CD4-positive, alpha-beta T cell treated with Interleukin-21 for 1 hour (primary cell): ENCODE measurements at regions not wholly inside any gene's neighbourhood (a gene's known extent, or its start where the extent isn't known, plus 50 kb on each side); places are given as distances from the start of the nearest gene placed in this dataset.

Source experiments
- DNase-seq: peaks from one replicate; pipeline ENCODE4 v3.0.0-alpha.2; 2020

DNA sequence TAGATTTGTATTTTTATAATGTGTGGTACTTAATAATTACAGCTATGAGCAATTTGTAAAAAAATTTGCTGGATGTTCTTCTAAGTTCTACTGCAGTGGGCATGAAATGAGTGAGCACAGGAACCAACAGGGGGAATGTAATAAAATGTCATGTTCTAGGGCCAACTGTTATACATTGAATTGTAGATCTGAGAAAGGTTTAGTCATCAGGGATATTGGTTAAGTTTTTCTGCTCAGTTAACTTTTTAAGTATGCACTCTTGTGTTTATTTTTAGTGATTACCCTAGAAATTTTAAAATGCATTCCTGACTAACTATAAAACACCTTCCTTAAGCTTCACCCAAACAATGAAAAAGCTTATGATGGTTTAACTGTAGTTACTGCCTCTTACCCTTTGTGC is 101.8 kb downstream of the CAND1 start:
- no peak for DNase-seq

- DNase-seq = no peak
These were observed 107.9 kb downstream of the CAND1 start for GRCh38 chr12:67377021-67377420.

DNA sequence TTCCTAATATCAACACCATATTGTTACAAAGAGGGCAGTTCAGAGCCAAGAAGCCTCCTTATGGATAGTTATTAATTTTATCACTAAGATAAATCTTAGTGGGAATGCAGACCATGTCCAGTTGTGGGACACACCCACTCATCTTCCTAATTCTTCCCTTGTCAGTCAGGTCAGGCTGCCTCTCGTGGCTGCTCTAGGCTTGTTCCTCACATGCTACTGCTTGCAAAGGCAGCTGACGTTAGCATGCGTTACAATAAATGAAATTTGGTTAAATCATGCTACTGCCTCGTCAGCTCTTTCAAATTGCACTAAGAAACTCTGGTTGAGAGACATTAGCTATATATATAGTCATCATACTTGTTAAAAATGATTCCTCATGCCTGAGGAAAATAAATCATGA is 108.4 kb downstream of the CAND1 start:
- DNase-seq = no peak

DNA sequence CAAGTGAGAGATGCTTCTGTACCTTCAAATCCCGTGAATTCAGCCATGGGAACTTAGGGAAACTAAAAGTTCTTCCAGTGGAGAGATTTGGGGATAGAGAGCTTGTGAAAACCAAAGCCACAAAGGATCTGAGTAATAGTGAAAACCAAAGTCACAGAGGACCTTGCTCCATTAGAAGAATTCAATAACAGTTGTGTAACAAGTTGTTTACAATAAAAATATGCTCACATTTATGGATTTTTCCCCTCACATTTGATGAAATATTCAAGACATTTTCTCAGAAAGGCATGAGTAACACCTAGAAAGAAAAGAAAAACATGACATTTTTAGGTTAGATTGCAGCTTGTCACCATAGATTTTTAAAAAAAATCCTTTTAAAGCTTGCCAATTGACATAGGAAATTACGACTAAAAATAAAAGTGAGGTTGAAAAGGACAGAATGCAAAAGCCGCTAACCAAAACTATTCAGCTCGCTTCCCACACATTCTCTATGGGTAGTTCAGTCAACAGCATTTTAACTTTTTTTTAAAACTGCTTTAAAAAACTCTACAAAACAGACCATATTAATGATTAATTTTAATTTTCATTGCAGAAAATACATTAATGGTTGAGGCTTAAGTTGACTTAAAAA is 113.2 kb downstream of the CAND1 start:
- no peak for DNase-seq

GRCh38 chr12:67386869-67387565 is 117.9 kb downstream of the CAND1 start:
- no peak for DNase-seq

DNA sequence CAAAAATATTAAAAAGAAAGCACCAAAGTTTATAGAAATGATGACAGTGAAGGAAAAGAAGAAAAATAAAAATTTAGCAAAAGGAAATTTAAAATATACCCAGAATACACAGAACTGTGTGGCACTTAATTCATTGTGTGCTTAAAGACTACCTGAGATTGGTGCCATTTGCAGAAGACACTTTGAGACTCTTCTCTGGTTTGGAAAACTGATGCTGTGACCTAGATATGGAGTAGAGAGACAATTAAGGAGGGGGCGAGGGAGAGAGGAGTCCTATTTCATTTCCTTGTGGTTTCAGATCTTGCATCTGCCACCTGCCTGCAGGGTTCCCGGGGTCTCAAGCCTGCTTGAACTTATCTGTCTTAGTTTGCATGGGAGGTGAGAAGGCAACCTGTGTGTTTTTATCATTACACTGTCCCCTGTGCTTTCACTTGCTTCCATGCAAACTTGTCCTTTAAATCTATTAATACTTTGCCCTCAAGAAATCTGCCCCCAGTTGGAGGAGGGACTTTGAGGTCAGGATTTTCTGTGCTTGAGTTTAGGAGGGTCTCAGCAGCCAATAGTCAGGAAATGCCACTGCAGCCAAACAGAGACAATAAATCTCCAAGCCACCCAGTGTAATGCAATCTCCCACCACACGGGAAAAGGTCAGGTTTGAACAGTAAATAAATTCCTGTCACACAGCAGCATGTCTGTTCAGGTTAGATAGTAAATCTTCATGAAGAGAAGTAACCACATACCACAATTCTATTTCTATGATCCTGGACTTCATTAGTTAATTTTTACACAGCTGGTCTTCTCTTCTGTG is 119.4 kb downstream of the CAND1 start:
- no peak for DNase-seq

GRCh38 chr12:67390273-67390672 is 121.1 kb downstream of the CAND1 start:
- no peak for DNase-seq

DNA sequence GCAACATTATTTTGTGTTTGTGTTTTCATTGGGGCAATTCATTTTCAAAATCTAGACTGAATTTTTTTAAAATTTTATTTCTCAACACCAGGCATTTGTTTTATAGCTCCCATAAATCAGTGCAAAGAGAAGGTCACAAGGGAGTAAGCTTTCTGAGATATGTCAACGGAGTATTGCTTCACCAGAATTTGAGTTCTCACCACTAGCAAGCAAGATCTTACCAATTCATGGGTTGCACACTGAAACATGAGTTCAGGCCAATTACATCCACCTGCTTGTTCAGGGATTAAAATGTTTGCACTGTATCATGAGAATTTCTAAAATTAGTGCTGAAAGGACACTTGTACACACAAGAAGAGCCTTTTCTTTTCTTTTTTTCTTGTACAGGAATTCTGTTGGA is 121.9 kb downstream of the CAND1 start:
- no peak for DNase-seq

DNA sequence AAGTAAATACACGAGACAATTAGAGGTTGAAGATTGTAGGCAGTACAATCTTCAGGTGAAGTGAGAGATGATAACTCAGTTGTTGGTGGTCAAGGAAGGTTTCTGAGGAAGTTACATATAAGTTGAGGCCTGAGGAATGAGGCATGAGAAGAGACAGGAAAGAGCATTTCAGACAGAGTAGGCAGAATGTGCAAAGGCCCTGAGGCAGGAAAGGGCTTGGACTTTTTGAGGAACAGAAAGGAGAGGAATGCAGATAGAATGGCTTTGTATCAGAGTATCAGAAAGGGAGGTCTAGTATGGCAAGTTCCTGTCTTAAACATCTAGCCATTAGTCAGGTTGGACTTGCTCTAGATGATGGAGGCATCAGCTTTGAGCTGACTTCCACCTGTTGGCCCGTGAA is 122.5 kb downstream of the CAND1 start:
- no peak for DNase-seq

GRCh38 chr12:67394550-67394949 is 125.4 kb downstream of the CAND1 start:
- DNase-seq = no peak

DNA sequence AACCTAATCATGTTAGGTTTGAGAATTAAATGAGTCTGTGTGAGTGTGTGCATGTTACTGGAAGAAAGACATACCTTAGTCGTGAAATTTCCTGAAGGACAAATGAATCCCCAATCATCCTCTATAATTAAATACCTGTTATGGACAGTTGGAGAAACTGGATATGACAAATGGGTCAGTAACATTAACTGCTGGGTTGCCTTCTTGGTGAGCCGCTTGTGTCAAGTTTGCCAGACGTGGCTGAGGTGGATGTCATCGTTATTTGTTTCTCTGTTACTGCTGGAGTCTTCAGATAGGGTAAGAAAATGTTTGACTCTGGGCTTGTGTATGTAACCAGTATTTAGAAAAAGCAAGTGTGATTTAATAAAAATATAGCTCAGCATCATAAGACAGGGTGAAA is 131.6 kb downstream of the CAND1 start:
- no peak for DNase-seq

GRCh38 chr12:67410246-67410645 is 141.1 kb downstream of the CAND1 start:
- no peak for DNase-seq

- no peak for DNase-seq
These were observed 141.5 kb downstream of the CAND1 start for GRCh38 chr12:67410667-67411067.

DNA sequence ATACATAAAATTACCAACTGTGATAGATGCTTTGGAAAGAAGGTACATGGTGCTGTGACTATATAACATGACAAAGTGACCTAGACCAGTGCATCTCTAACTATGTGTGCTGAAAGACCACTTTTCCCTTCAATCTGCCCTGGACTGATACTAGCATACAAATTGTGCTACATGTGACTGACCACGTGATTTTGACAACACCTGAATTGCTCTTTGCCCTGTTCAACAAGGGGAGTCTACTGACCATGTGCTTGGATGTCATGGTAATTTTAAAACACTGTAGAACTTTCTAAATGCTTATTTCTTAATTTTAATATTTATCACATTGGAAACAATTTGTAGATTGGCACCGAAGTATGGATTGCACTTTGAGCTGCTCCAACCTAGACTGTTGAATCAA is 142.4 kb downstream of the CAND1 start:
- no peak for DNase-seq

DNA sequence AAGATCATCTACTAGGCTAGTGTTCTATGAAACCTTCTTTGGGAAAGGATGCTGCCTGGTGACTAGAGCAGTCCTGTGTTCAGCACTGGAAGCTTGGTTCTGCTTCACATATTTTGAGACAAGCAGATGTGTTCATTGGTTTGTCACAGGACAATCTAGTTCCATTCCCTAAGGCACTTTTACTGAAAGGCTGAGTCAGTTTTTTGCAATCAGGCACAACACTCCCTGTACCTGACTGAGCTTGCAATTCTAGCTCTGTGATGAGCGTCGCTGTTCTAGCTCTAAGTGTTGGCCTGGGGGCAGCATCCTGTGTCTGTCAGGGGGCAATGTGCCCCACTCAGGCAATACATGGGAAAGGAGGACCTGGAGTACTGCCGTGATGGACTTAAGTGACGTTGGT is 144.4 kb downstream of the CAND1 start:
- DNase-seq = no peak

DNA sequence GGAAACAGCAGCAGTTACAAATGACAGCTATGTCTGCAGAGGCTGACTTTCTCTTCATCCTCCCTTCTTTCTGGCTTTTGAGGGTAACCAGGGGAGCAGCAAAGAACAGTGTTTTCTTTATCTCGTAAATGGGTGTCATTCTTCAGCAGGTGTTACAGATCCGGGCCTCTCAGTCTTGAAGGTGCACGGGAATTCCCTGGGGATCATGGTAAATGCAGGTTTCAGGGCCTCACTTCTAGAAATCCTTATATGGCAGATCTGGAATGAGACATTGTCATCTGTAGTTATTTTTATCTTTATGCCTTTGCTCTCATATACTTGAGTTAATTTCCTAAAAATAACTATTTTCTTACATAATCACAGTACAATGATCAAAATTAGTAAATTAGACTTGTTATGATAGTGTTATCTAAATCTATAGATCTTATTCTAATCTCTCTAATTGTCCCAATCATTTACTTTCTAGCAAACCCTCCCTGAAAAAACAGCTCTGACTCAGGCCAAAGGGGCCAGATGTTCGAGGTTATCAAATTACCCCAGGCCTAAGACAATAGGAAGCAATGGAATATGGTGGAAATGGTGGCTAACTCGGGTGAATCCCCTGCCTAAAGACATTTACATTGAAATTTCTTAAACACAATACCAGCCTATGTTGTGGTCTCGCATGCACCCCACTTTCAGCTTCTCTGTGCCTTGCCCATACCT is 145.0 kb downstream of the CAND1 start:
- no peak for DNase-seq

DNA sequence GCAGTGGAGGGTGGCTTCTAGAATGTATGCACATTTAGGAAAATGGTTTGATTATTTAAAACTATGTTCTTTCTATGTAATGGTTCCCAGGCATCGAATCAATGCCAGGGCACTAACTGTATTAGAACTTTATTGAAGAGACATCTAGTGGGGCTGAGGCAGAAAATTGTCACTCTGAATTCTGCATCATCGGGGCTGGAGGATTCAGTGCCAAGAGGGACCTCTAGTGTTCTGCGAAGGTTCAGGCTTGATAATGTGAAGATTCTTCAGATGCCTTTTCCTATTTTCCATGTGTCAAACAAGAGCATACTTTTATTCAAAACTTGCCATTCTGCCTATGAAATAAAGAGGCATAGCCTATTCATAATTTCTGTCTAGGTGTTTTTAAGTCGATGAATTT is 146.3 kb downstream of the CAND1 start:
- DNase-seq = no peak

GRCh38 chr12:67419810-67420209 is 150.7 kb downstream of the CAND1 start:
- no peak for DNase-seq

DNA sequence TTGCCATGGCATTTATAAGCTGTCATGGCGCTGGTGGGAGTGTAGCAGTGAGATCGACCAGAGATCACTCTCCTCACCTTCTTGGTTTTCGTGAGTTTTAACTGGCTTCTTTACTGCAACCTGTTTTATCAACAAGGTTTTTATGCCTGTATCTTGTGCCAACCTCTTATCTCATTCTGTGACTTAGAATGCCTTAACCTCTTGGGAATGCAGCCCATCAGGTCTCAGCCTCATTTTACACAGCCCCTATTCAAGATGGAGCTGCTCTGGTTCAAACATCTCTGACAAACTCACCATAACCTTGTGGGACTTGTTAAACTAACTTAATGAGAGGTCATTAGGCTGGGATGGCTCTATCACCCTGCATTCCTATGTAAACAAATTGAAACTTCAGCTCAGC is 151.3 kb downstream of the CAND1 start:
- DNase-seq = no peak

- no peak for DNase-seq
These were observed 152.9 kb downstream of the CAND1 start for GRCh38 chr12:67422081-67422480.

DNA sequence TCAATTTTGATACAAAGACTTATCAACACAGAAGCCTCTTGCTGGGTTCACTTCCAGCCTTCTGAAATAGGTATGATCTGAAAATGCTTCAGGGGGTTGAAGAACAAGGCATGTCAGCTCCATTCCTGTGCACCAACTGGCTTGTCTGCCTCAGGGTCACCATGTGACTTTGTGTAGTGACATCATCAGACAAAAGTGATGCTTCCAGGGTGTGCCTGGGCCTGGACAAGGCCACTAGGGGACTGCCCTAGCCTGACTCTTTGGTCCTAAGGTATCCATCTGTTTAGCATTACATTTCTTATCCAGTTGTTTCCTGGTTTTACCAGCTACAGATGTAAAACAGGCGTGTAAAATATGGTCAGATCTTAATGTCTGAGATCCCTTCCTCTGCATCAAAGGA is 155.6 kb downstream of the CAND1 start:
- no peak for DNase-seq

GRCh38 chr12:67425394-67425793 is 156.2 kb downstream of the CAND1 start:
- no peak for DNase-seq

DNA sequence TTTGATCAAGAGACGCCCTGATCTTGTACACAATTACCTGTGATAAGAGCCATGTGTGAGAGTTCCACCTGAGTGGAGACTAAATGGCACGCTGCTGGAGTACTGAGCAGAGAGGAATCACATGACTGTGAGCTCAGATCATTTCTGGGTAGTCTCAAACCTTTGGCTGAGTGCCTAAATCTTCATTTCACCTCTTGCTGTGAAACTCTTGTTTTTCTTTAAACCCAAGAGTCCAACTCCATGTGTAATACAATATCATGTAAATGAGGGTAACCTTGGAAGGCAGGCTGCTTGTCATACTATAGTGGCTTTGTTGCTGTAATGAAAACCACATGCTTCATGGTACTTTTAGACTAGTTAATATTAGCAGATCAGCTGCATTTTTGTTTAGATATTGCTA is 156.9 kb downstream of the CAND1 start:
- DNase-seq = no peak

DNA sequence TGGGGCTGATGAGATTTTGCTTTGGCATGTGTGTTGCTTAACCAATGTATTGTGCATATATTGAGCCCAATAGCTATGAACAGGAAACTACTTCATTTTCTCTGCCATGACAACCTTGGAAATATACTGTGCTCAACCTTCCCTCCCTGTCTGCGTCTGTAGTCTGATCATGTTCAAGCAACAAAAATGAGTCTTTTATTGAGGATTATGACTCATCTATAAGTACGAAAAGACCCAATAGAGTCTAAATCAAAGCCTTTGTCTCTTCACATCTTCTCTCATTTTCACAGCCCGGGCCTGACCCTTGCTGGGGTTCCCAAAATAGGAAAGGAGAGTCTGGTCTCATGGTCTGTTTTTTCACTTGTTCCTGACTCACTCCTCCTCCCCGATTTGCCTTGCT is 158.2 kb downstream of the CAND1 start:
- DNase-seq = no peak
